Suppressor macrophage (primary cell): ENCODE measurements at regions not wholly inside any gene's neighbourhood (a gene's known extent, or its start where the extent isn't known, plus 50 kb on each side); places are given as distances from the start of the nearest gene placed in this dataset.
"Not testable (repeated sequence)": the region's sequence is repeated elsewhere in the genome, so short reads cannot be mapped to it uniquely, and the experiment has no call there.

Source experiments
- DNase-seq, 4 experiments: peaks; one replicate each; pipeline ENCODE4 v3.0.0-alpha.2; 2020 to 2022

DNA sequence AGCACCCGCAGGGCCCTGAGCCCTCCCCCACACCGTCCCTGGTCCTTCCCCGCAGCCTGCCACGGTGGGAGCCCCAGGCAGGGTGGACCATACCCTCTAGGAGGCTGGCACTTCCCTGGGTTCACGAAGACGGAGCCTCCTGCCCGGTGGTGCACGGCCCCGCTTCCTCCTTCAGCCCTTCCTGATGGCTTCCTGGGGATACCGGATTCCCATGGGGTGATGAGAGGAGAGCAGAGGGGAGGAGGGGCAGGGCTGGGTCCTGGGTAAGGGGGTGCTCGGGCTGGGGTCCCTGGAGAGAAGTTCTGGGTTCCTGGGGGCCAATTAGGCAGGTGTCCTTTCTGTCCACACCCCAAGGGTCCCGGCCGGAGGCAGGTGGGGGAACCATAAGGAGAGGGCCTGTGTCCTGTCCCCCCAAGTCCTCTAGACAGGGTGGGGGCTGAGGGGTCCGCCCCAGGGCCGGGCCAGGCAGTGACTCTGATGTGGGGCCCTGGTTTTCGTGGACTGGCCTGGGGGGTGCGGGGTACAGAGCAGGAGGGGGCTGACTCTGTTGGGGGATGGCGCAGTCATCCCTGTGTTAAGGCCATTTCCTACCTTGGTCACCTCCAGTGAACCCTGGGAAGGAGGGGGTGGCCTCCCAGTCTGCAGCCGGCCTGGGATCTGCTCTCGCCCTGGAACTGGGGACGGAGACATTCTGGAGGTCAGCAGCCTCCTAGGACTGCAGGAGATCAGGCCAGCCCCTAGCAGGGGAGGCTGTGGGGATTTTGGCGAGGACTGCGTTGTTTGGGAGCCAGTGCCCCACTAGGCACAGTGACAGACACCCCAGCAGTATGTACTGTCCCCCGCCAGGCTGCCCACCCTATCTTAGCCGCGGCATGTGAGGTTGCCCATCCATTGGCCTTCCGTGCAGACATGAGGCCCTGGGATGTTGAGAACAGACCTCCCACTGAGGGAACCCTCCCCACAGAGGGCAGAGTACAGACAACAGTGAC, 366.4 kb downstream of the TMEM121 start:
- not testable (repeated sequence) for DNase-seq

DNA sequence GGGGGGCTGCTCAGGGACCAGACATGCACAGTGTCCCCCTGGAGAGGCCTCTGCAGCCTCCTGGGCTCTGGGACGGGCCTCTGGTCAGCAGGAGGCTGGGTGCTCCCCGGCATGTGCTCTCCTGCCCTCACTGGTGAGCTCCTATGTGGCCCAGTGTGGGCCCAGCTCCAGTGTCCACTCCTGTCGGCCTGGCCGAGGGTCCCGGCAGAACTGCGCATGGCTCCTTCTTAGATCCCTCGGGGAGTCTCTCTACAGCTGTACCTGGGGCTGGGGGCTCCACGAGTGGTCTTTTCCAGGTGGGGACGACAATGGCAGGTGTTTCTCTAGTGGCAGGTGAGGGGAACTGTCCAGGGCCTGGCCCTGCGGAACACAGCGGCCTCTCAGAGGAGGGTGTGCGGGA, 367.3 kb downstream of the TMEM121 start:
- not testable (repeated sequence) for DNase-seq

DNA sequence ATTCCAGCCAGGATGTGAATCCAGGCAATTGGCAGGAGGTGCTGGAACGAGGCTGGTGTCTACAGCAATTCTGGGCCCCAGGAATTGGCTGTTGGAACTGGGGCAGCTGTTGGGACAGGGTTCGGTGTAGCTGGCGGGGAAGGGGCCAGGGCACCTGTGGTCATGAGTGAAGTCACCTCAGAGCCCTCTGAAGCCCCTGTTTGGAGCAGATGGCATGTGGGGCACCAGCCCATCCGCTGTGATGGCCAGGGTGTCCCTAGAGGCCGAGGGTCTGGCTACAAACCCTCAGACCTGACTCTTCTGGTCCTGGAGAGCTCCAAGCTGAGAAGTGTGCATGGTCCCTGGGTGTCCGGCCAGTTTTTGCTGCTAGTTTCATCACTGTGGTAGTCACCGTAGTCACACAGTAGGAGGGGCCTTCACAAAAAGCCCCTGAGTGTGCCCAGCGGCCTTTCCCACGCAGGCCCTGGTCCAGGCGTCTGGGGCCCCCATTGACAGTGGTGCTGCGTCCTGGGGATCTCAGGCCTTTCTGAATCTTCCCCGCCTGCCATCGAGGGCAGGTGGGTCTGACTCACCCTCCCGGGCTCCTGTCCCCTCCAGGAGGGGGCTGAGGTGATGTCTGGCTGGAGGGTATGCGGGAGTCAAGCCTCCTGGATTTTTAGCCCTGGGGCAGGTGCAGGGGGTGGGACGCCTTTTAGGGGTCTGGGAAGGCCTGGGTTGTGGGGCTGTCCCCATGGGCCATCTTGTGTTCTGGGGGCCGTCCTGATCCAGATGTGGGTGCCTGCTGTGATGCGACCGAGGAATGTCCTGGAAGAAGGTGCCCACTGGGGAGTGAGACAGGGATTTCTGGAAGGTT, 368.0 kb downstream of the TMEM121 start:
- DNase-seq: no peak

DNA sequence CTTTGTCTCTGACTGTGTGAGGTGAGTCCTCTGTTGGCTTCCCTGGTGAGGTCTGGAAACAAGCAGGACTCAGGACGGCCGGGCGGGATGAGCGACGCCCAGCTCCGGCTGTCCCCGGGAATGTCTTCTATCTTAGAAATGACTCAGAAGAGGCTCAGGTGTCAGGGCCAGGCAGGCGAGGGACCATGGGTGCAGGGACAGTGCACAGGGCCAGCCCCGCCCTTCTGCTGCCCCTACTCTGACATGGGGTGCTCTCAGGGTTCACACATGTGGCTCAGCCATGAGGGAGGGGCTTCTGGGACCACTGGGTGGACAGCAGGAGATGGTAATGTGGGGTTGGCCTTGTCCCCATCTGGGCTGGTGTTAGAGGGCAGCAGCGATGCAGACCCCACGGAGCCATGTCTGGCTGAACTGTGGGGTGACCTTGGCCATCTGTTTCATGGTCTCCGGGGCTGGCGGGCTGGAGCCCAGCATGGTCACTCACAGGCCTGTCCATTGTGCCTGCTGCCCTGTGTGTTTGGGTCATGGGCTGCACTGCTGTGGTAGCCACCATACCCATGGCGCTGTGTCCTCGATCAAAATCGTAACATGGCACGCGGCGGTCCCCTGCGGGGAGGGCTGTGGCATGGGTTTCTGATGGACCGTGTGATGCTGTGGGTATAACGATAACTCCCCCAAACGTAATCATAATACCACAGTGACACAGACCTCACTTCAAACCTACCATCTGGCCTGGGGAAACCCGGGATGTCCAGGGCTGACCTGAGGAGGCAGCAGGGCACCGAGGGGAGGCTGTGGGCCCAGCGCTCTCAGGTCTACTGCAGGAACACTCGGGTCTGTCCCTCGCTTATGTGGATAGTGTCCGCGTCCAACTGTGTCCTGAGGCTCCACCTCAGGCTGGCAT, 368.8 kb downstream of the TMEM121 start:
- no peak for DNase-seq

DNA sequence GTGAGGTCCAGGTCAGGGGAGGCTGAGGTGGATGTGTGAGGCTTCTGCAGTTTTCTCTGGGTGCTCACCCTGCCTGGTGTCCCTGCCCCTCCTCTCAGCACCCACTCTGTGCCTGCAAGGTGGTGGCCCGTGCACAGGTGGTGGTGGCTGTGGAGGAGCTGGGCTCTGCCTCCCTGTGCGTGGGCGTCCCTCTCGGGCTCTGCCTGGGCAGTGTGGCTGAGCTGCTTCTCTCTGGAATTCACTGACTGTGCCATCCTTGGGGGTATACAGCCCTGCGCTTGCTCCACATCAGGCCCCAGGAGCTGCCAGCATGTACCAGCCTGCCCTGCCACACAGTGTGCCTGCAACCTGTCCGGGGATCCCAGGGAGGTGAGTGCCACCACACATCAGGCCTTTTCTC, 369.8 kb downstream of the TMEM121 start:
- DNase-seq: not testable (repeated sequence)

DNA sequence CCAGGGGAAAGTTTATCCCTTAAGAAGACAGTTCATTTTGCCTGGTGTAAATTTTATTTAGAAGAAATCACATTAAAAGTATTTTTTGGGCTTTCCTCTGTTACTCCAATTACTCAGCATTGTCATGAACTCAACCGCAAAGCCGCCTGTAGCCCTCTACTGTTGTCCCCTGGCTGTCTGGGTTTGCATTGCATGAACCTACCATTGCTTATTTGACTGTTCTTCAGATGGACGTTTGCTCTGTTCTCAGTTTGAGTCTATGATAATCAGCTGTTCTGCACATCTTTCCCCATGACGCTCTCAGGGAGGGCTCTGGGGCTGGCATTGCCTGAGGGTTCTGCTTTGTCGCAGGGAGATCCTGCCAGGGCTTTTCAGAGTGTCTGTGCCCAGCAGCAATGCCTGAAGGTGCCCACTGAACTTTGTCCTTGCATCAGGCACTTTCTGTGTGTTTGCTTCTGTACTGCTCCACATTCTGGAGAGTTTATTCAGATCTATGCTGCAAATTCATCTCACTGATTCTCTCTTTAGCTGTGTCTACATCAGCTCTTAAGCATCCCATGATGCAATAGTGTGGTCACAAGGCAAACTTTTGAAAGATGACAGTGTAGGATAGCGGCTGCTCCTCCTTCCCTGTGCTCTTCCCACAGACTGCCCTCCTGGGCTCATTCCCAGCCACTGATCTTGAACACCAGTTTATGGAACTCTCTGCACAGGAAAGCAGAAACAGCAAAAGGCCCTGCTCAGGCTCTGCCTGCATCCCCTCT, 370.8 kb downstream of the TMEM121 start:
- DNase-seq: peak in 1 of 4 experiments; percentile 16

DNA sequence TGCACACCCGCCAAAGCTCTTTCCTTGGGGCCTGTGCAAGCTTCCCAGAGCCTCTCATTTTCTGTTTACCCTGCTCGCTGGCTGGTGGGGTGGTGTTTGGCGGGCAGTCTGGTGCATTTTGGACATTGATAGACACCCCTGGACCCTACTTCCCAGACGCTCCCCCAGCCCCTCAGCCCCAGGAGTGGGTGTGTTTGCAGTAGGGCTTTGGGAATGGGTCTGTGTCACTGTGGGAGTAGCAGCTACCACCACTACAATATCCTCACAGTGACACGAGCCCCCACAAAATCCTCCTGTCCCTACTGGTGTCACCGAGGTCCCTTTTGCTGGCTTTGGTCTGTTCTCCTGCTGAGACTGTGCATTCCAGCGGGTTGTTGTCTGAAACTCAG, 371.3 kb downstream of the TMEM121 start:
- DNase-seq: no peak

- no peak for DNase-seq
Measured at GRCh38 chr14:105898482-105899010, 372.2 kb downstream of the TMEM121 start.

DNA sequence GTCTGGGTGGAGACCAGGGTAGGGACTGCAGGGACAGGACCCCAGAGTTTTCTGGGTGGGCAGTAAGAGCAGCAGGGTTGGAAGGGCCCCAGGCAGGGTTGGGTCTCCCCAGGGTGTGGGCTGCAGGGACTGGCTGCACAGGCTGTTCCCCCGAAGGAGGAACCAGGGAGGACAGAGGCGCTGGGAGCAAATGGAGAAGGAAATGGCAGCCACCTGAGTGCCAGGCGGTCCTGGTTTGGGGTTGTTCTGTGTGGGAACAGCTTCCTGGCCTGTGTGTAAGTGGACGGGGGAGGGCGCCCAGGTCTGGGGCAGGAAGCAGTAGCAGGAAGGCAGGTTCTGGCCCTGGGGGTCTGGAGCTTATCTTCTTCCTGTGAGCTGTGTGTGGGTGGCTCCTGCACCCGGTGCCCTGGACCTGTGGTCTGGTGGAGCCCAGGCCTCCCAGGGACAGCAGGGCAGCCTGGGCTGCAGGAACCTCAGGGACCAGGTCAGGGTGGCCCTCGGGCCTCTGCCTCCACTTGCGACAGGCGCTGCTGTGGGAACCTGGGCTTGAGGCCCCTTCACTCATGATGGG, 372.8 kb downstream of the TMEM121 start:
- DNase-seq: peak in 1 of 4 experiments; percentile 22

GRCh38 chr14:105899657-105900397, 373.4 kb downstream of the TMEM121 start:
- no peak for DNase-seq

DNA sequence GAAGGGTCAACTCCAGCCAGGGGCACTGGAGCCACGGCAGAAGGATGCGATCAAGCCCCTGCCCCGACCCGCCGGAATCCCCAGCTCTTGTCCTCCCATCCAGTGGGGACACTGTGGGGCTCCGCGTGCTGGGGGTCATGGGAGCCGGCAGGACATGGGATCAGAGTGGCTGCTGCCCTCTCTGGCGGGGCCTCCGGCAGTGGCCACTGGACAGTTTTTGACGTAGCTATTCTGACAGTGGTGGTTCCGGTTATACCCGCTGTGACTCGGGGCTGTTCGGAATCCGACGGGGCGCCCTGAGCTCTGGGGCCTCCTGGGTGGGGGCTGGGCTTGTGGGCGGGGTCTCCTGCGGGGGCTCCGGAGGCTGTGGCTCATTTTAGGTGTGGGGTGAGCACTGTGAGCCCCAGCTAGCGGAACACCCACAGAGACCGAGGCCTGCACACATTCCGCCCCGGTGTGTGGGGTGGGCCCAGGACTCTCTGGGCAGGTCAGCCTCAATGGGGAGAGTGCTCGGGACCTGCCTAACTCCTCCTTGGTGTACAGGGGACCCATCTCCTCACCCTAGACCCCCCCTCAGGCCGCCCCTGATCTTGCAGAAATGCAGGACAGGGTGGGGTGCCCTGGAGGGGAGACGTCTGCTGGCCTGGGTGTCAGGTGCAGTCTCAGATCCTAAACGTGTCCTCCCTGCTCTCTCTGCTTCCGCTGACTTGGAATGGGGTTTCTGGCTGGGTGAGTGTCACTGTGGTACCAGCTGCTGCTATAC, 374.2 kb downstream of the TMEM121 start:
- DNase-seq: no peak

DNA sequence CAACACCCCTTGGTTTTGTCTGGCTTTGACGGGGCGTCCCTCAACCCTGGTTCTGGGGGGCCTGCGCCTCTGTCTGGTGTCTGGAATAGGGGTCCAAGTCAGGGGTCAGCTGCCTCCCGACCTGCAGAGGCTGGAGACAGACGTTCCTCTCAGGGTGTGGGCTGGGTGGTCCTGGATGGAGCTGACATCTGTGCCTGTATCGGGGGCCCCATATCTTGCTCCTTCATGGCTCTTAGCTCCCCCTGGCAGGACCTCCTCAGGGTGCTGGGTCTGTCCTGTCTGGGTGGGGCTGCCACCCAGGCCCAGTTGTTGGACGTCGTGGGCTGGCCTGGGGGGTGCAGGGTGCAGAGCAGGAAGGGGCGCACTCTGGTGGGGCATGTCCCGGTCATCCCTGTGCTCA, 374.8 kb downstream of the TMEM121 start:
- no peak for DNase-seq

DNA sequence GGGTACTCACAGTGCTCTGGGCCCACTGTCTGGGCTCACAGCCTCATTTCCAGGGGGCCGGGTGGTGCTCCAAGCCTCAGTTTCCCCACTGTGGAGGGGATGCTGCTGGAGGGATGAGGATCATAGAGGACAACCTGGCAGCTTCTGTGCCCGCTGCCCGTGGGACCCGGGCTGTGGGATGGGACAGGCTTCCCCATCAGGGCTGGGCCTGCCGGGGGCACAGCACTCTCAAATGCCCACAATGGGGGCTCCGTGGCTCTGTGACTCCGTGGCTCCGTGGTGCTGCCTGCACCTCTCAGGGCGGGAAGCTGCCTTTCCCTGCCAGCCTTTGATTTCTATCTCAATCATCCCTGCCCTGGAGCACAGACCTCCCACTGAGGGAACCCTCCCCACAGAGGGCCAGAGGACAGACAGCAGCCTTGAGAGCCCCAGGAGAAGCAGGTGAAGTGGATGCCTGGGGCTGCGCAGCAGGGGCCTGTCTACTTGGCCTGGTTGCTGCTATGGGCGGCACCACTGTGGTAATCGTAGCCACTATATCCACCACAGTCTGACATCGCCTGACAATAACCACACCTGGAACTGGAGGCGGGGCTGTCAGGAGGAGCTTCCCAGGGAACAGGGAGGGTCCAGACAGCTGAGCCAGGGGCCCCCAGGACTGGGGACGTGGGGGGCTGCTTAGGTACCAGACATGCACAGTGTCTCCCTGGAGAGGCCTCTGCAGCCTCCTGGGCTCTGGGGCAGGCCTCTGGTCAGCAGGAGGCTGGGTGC, 375.9 kb downstream of the TMEM121 start:
- no peak for DNase-seq

- not testable (repeated sequence) for DNase-seq
Measured at GRCh38 chr14:105902899-105903165, 376.4 kb downstream of the TMEM121 start.

- no peak for DNase-seq
Measured at GRCh38 chr14:105903971-105904370, 377.6 kb downstream of the TMEM121 start.

DNA sequence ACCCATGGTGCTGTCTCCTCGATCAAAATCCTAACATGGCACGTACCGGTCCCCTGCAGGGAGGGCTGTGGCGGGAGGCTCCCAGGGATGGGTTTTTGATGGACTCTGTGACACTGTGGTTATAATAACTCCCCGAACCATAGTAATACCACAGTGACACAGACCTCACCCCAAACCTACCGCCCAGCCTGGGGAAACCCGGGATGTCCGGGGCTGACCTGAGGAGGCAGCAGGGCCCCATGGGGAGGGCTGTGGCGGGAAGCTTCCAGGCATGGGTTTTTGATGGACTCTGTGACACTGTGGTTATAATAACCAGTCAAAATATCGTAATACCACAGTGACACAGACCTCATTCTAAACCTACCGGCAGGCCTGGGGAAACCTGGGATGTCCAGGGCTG, 378.0 kb downstream of the TMEM121 start:
- no peak for DNase-seq

DNA sequence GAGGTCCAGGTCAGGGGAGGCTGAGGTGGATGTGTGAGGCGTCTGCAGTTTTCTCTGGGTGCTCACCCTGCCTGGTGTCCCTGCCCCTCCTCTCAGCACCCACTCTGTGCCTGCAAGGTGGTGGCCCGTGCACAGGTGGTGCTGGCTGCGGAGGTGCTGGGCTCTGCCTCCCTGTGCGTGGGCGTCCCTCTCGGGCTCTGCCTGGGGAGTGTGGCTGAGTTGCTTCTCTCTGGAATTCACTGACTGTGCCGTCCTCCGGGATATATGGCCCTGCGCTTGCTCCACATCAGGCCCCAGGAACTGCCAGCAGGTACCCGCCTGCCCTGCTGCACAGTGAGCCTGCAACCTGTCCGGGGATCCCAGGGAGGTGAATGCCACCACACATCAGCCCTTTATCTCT, 379.1 kb downstream of the TMEM121 start:
- DNase-seq: no peak

- DNase-seq: no peak
Measured at GRCh38 chr14:105907276-105907675, 380.9 kb downstream of the TMEM121 start.

DNA sequence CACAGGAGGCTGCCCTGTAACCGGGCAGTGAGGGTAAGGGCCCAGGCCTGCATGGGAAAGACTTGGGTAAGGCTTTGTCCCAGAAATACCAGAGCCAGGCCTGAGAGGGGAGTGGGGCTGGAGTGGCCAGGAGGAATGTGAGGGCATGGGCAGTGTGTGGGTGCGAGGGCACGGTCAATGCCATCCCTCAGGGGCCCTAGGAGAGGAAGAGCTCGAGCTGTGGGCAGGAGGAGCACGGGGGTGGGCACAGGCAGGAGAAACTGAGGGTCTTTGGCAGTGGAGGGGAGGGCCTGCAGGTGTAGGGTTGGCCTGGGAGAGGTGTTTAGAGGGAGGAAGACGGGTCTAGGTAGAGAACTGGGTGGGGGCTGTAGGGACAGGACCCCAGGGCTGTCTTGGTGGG, 381.6 kb downstream of the TMEM121 start:
- no peak for DNase-seq
